A549 (cell line): ENCODE measurements at regions not wholly inside any gene's neighbourhood (a gene's known extent, or its start where the extent isn't known, plus 50 kb on each side); places are given as distances from the start of the nearest gene placed in this dataset.
A peak's percentile ranks its signal among the peaks of the same experiment; 100 is the strongest.

Experiments used
- ATAC-seq, 2 experiments: fragments of 200-7000 bp in 1 of 2; fragments of >200 bp in 1 of 2; cut with Nextera tagmentation in 1 of 2; cut with Tn5 transposase in 1 of 2; 3 replicates each; pipeline versions ENCODE4 v1.8.0 to v1.9.1; 2018 to 2020; ENCODE audit warnings: mild to moderate bottlenecking in 1 of 2, moderate library complexity in 1 of 2
- CTCF ChIA-PET: fragments of 300-600 bp; sonication (Branson Sonifier 250); formaldehyde crosslinking; extraction: SDS; loops from one replicate; lab custom pipeline; 2021; ENCODE audit warnings: antibody characterized with exemption, inconsistent platforms; lab: Yijun Ruan, JAX
- POLR2A ChIA-PET: fragments of 350-600 bp; formaldehyde crosslinking; extraction: SDS; loops from one replicate; lab custom pipeline; 2021; ENCODE audit warnings: antibody characterized with exemption, inconsistent platforms; lab: Yijun Ruan, JAX
- DNase-seq, 2 experiments: peaks; one replicate each; pipeline versions ENCODE4 v3.0.0 to v3.0.0-alpha.2; 2011 to 2016; ENCODE audit warnings: low read depth in 1 of 2, low spot score in 1 of 2
- FAIRE-seq: peaks from 2 replicates; lab custom pipeline; 2011; peaks lifted over from hg19 to GRCh38; lab: Jason Lieb, UNC
- H3K27ac ChIP-seq, 2 experiments: fragments of >200 bp; sonication (Bioruptor Twin); formaldehyde crosslinking; 3 replicates each; pipeline ENCODE4 v1.5.1; 2016 to 2017
- H3K4me1 ChIP-seq: fragments of >200 bp; sonication (Bioruptor Twin); formaldehyde crosslinking; 3 replicates; pipeline ENCODE4 v1.6.1; 2016
- H3K4me2 ChIP-seq: fragments of >200 bp; sonication (Bioruptor Twin); formaldehyde crosslinking; 3 replicates; pipeline ENCODE4 v1.6.1; 2016
- H3K4me3 ChIP-seq: fragments of >200 bp; sonication (Bioruptor Twin); formaldehyde crosslinking; 3 replicates; pipeline ENCODE4 v1.5.1; 2016
- H3K9me3 ChIP-seq: fragments of >200 bp; sonication (Bioruptor Twin); formaldehyde crosslinking; 3 replicates; pipeline ENCODE4 v1.6.1; 2016
- BCL3 ChIP-seq: fragments of >200 bp; sonication (Bioruptor Twin); formaldehyde crosslinking; IDR thresholded peaks from 3 replicates; pipeline ENCODE4 v1.6.1; 2016
- CBX8 ChIP-seq: fragments of 200-600 bp; sonication (generic); IDR thresholded peaks from 2 replicates; pipeline ENCODE4 v1.6.1; 2016
- CEBPB ChIP-seq, 2 experiments: fragments of >200 bp in 1 of 2; sonication (Bioruptor Twin) in 1 of 2; formaldehyde crosslinking in 1 of 2; IDR thresholded peaks; 2 replicates each; pipeline ENCODE4 v1.6.1; 2012 to 2016
- CTCF ChIP-seq: fragments of >200 bp; sonication (Bioruptor Twin); formaldehyde crosslinking; IDR thresholded peaks from 3 replicates; pipeline ENCODE4 v1.5.1; 2016
- EHF ChIP-seq: fragments of 250-450 bp; sonication (Bioruptor Pico); IDR thresholded peaks from 2 replicates; pipeline ENCODE4 v1.5.0; 2020; ENCODE audit warnings: mild to moderate bottlenecking
- ELK1 ChIP-seq: fragments of 150-350 bp; IDR thresholded peaks from 2 replicates; pipeline ENCODE4 v1.6.1; 2014; ENCODE audit warnings: low read depth, mild to moderate bottlenecking, low read length
- EP300 ChIP-seq, 2 experiments: fragments of >200 bp; sonication (Bioruptor Twin); formaldehyde crosslinking; IDR thresholded peaks; 2 replicates in 1 of 2; 3 replicates in 1 of 2; pipeline ENCODE4 v1.6.1; 2016 to 2017
- ESRRA ChIP-seq: fragments of 150-350 bp; IDR thresholded peaks from 2 replicates; pipeline ENCODE4 v1.6.1; 2014; ENCODE audit warnings: mild to moderate bottlenecking, low read length, borderline replicate concordance
- FOSL2 ChIP-seq, 2 experiments: fragments of 450-650 bp in 1 of 2; fragments of >200 bp in 1 of 2; sonication (Bioruptor Twin) in 1 of 2; formaldehyde crosslinking; IDR thresholded peaks; 2 replicates each; pipeline versions ENCODE4 v1.5.0 to v1.6.1; 2016 to 2020; ENCODE audit warnings: mild to moderate bottlenecking in 1 of 2, moderate library complexity in 1 of 2
- JUN ChIP-seq, 2 experiments: fragments of >200 bp; sonication (Bioruptor Twin); formaldehyde crosslinking; IDR thresholded peaks; 2 replicates in 1 of 2; 3 replicates in 1 of 2; pipeline ENCODE4 v1.6.1; 2016 to 2017
- MAZ ChIP-seq: fragments of 150-350 bp; IDR thresholded peaks from 2 replicates; pipeline ENCODE4 v1.6.1; 2014; ENCODE audit warnings: antibody characterized with exemption, low read depth, low read length, borderline replicate concordance
- NFE2L2 ChIP-seq: fragments of 150-350 bp; conservative IDR thresholded peaks from 2 replicates; pipeline ENCODE4 v1.6.1; 2014; ENCODE audit warnings: low read length
- NPAS2 ChIP-seq: fragments of 250-450 bp; sonication (Bioruptor Pico); IDR thresholded peaks from 2 replicates; pipeline ENCODE4 v1.8.0; 2022; ENCODE audit warnings: mild to moderate bottlenecking, moderate library complexity, borderline replicate concordance
- NR3C1 ChIP-seq: fragments of >200 bp; sonication (Bioruptor Twin); formaldehyde crosslinking; IDR thresholded peaks from 3 replicates; pipeline ENCODE4 v1.6.1; 2017
- POLR2AphosphoS2 ChIP-seq: conservative IDR thresholded peaks from 2 replicates; pipeline ENCODE4 v1.6.1; 2012; ENCODE audit warnings: low read length, improper control_type of control experiment, inconsistent platforms
- RAD21 ChIP-seq, 2 experiments: fragments of >200 bp in 1 of 2; sonication (Bioruptor Twin) in 1 of 2; formaldehyde crosslinking in 1 of 2; IDR thresholded peaks in 1 of 2; conservative IDR thresholded peaks in 1 of 2; 2 replicates in 1 of 2; 3 replicates in 1 of 2; pipeline ENCODE4 v1.6.1; 2012 to 2018; ENCODE audit warnings: inconsistent platforms in 1 of 2
- RCOR1 ChIP-seq: fragments of 150-350 bp; IDR thresholded peaks from 2 replicates; pipeline ENCODE4 v1.6.1; 2014; ENCODE audit warnings: antibody characterized with exemption, low read length, low read depth
- RNF2 ChIP-seq: fragments of 200-600 bp; sonication (generic); IDR thresholded peaks from 2 replicates; pipeline ENCODE4 v1.6.1; 2016; ENCODE audit warnings: low read depth, mild to moderate bottlenecking, antibody characterized with exemption, moderate library complexity, borderline replicate concordance
- TP53 ChIP-seq: fragments of 250-450 bp; sonication (Bioruptor Pico); IDR thresholded peaks from 2 replicates; pipeline ENCODE4 v1.5.0; 2021; ENCODE audit warnings: mild to moderate bottlenecking, moderate library complexity
- USF2 ChIP-seq: fragments of 450-650 bp; IDR thresholded peaks from 2 replicates; pipeline ENCODE4 v1.6.1; 2014; ENCODE audit warnings: antibody characterized with exemption
- ZC3H11A ChIP-seq: fragments of 450-650 bp; IDR thresholded peaks from 2 replicates; pipeline ENCODE4 v1.6.1; 2014; ENCODE audit warnings: antibody characterized with exemption, mild to moderate bottlenecking
- ZSCAN20 ChIP-seq: fragments of 250-450 bp; sonication (Bioruptor Pico); IDR thresholded peaks from 2 replicates; pipeline ENCODE4 v1.8.0; 2022; ENCODE audit warnings: mild to moderate bottlenecking, moderate library complexity
- WGBS: methylation state at CpG from one replicate; pipeline ENCODE4 v1.1.6; 2017; ENCODE audit errors: missing lambda C conversion rate; 5-methylcytosine and 5-hydroxymethylcytosine counted together
- TF ChIP-seq, protein P1 (sequence below): fragments of >200 bp; sonication (Bioruptor Twin); formaldehyde crosslinking; IDR thresholded peaks from 2 replicates; pipeline ENCODE4 v1.6.1; 2016

DNA sequence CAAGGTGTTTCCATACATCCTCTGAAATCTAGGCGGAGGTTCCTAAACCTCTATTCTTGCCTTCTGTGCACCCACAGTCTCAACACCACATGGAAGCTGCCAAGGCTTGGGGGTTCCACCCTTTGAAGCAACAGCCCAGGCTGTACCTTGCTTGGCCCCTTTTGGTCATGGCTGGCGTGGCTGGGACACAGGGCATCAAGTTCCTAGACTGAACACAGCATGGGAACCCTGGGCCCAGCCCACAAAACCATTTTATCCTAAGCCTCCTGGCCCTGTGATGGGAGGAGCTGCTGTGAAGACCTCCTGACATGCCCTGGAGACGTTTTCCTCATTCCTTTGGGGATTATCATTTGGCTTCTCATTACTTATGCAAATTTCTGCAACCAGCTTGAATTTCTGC, 739.0 kb upstream of the NECTIN3 start:
- DNase-seq (no peak), ATAC-seq (no peak), FAIRE-seq (no peak)
- CTCF ChIA-PET, result no interaction called here
- WGBS, result 58% methylated on average over 3 of the region's 3 CpGs
- POLR2A ChIA-PET, result no interaction called here
- no peak overlapping the region for H3K27ac ChIP-seq
- no peaks in the 10 kb centered on the region for H3K4me1 ChIP-seq
- H3K9me3 ChIP-seq, result peaks cover 32% of the 10 kb centered on the region; the same call in 2 of the 3 replicates
- TF ChIP-seq, protein P1, sequence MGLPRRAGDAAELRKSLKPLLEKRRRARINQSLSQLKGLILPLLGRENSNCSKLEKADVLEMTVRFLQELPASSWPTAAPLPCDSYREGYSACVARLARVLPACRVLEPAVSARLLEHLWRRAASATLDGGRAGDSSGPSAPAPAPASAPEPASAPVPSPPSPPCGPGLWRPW, result no peak
- no peak for TF ChIP-seq CBX8
- no peak for TF ChIP-seq NFE2L2
- TF ChIP-seq MAZ, result no peak
- TF ChIP-seq CTCF, result no peak
- no peak for TF ChIP-seq ESRRA
- TF ChIP-seq EHF (CRISPR knock-in tag), result no peak
- TF ChIP-seq POLR2AphosphoS2, result no peak
- TF ChIP-seq EP300 (IDR thresholded peaks at IDR 0.05), result no peak
- TF ChIP-seq CEBPB (IDR thresholded peaks at IDR 0.05), result no peak
- no peak for TF ChIP-seq TP53 (CRISPR knock-in tag)
- TF ChIP-seq NPAS2 (CRISPR knock-in tag), result no peak
- TF ChIP-seq ZC3H11A, result no peak
- no peak overlapping the region for H3K4me3 ChIP-seq
- no peak overlapping the region for H3K4me2 ChIP-seq

DNA sequence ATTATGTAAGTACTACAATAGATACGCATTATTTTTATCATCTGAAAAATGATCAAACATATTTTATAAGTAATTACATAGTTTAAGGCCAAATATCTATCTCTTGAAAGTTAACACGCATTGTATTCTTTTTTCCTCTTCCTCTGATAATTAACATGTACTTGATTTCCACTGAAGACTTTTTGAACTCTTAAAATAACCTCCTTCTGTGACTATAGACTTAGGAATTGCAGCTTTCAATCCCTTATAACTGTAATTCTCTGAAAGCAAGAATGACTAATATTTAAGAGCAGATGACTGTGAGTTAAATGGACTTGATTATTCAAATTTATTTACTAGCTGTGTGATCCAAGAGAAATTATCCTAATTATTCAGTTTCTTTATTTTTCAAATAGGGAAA, 730.6 kb upstream of the NECTIN3 start:
- ATAC-seq (no peak), DNase-seq (no peak), FAIRE-seq (peak; percentile 32)
- H3K4me1 ChIP-seq, result peaks cover 30% of the 10 kb centered on the region
- H3K9me3 ChIP-seq, result peaks cover 29% of the 10 kb centered on the region; the same call in 2 of the 3 replicates
- H3K4me3 ChIP-seq, result no peak overlapping the region
- WGBS, result 90% methylated on average over 2 of the region's 2 CpGs
- POLR2A ChIA-PET, result no interaction called here
- H3K27ac ChIP-seq, result no peak overlapping the region
- CTCF ChIA-PET, result no interaction called here
- TF ChIP-seq FOSL2 (IDR thresholded peaks at IDR 0.05), result no peak
- TF ChIP-seq FOSL2 (CRISPR knock-in tag; IDR thresholded peaks at IDR 0.05), result no peak
- no peak for TF ChIP-seq JUN (IDR thresholded peaks at IDR 0.05)
- TF ChIP-seq ELK1, result no peak
- TF ChIP-seq CBX8, result no peak
- TF ChIP-seq ZSCAN20 (CRISPR knock-in tag), result no peak
- no peak for TF ChIP-seq EP300 (IDR thresholded peaks at IDR 0.05)
- TF ChIP-seq RCOR1, result no peak
- TF ChIP-seq RNF2, result no peak
- TF ChIP-seq RAD21 (conservative IDR thresholded peaks at IDR 0.05 in 1 of 2, IDR thresholded peaks at IDR 0.05 in 1 of 2), result no peak
- no peak for TF ChIP-seq USF2
- no peak for TF ChIP-seq NR3C1
- H3K4me2 ChIP-seq, result no peak overlapping the region

- POLR2A ChIA-PET, result no interaction called here
- peak; percentile 4 to 55 for DNase-seq
- ATAC-seq, result peak; percentile 37 to 51; a peak in 4 of 6 replicates
- WGBS, result 48% methylated on average over 3 of the region's 3 CpGs
- TF ChIP-seq BCL3 (no peak), FOSL2 (IDR thresholded peaks at IDR 0.05) (no peak), FOSL2 (CRISPR knock-in tag; IDR thresholded peaks at IDR 0.05) (0 out of 2 replicates have a peak, but pooled peaks have one; percentile 10)
- Histone ChIP-seq H3K9me3 (peaks cover 8% of the 10 kb centered on the region; the same call in 2 of the 3 replicates), H3K4me2 (peak overlapping the region; percentile 70; the same call in 2 of the 3 replicates), H3K4me1 (peaks cover 33% of the 10 kb centered on the region), H3K27ac (peak overlapping the region; percentile 84 to 90), H3K4me3 (no peak overlapping the region)
- no peak for FAIRE-seq
- CTCF ChIA-PET, result no interaction called here
These were observed 728.2 kb upstream of the NECTIN3 start for GRCh38 chr3:110343376-110343775.
